HK-2 (cell line): ENCODE measurements at regions not wholly inside any gene's neighbourhood (a gene's known extent, or its start where the extent isn't known, plus 50 kb on each side); places are given as distances from the start of the nearest gene placed in this dataset.
"Not testable (repeated sequence)": the region's sequence is repeated elsewhere in the genome, so short reads cannot be mapped to it uniquely, and the experiment has no call there.

ENCODE experiments used
- DNase-seq: peaks from one replicate; pipeline ENCODE4 v3.0.0-alpha.2; 2018; ENCODE audit not compliant: unreplicated experiment

GRCh38 chr7:118794419-118794818, 569.9 kb downstream of the ANKRD7 start:
- DNase-seq: no peak

GRCh38 chr7:118801366-118801765, 576.9 kb downstream of the ANKRD7 start:
- no peak for DNase-seq

- no peak for DNase-seq
Measured at GRCh38 chr7:118802726-118803125, 578.2 kb downstream of the ANKRD7 start.

- DNase-seq: no peak
Measured at GRCh38 chr7:118826246-118826645, 601.7 kb downstream of the ANKRD7 start.

- no peak for DNase-seq
Measured at GRCh38 chr7:118836933-118837332, 612.4 kb downstream of the ANKRD7 start.

- DNase-seq: no peak
Measured at GRCh38 chr7:118839515-118839914, 615.0 kb downstream of the ANKRD7 start.

GRCh38 chr7:118843456-118843855, 619.0 kb downstream of the ANKRD7 start:
- no peak for DNase-seq

GRCh38 chr7:118844748-118845147, 620.2 kb downstream of the ANKRD7 start:
- no peak for DNase-seq

- DNase-seq: no peak
Measured at GRCh38 chr7:118845791-118846190, 621.3 kb downstream of the ANKRD7 start.

GRCh38 chr7:118846977-118847376, 622.5 kb downstream of the ANKRD7 start:
- no peak for DNase-seq

- no peak for DNase-seq
Measured at GRCh38 chr7:118855290-118855689, 630.8 kb downstream of the ANKRD7 start.

GRCh38 chr7:118858651-118859149, 634.2 kb downstream of the ANKRD7 start:
- no peak for DNase-seq

GRCh38 chr7:118861581-118861980, 637.1 kb downstream of the ANKRD7 start:
- no peak for DNase-seq

- no peak for DNase-seq
Measured at GRCh38 chr7:118862740-118863139, 638.2 kb downstream of the ANKRD7 start.

GRCh38 chr7:118863966-118864365, 639.5 kb downstream of the ANKRD7 start:
- no peak for DNase-seq

- no peak for DNase-seq
Measured at GRCh38 chr7:118867860-118868259, 643.4 kb downstream of the ANKRD7 start.

GRCh38 chr7:118869141-118869540, 644.6 kb downstream of the ANKRD7 start:
- DNase-seq: not testable (repeated sequence)

GRCh38 chr7:118870187-118870586, 645.7 kb downstream of the ANKRD7 start:
- DNase-seq: no peak

GRCh38 chr7:118872568-118872967, 648.1 kb downstream of the ANKRD7 start:
- DNase-seq: no peak

- no peak for DNase-seq
Measured at GRCh38 chr7:118877187-118877586, 652.7 kb downstream of the ANKRD7 start.

GRCh38 chr7:118878336-118878735, 653.8 kb downstream of the ANKRD7 start:
- DNase-seq: no peak

GRCh38 chr7:118898284-118898683, 673.8 kb downstream of the ANKRD7 start:
- no peak for DNase-seq

GRCh38 chr7:118902600-118902999, 678.1 kb downstream of the ANKRD7 start:
- DNase-seq: no peak

GRCh38 chr7:118907911-118908527, 683.5 kb downstream of the ANKRD7 start:
- DNase-seq: no peak
